ENCODE measurements at regions not wholly inside any gene's neighbourhood (a gene's known extent, or its start where the extent isn't known, plus 50 kb on each side); places are given as distances from the start of the nearest gene placed in this dataset.

GRCh38 chr21:27023186-27023585 lies 56.3 kb upstream of the ADAMTS5 start:
- no peak for TF ChIP-seq CTCF (IDR thresholded peaks at IDR 0.05)
- TF ChIP-seq POLR2A (IDR thresholded peaks at IDR 0.05) = no peak
